CD4-positive, alpha-beta T cell treated with Interleukin-4 for 4 hours (primary cell): ENCODE measurements at regions not wholly inside any gene's neighbourhood (a gene's known extent, or its start where the extent isn't known, plus 50 kb on each side); places are given as distances from the start of the nearest gene placed in this dataset.
"Not testable (repeated sequence)": the region's sequence is repeated elsewhere in the genome, so short reads cannot be mapped to it uniquely, and the experiment has no call there.

Experiments used
- DNase-seq: peaks from one replicate; pipeline ENCODE4 v3.0.0-alpha.2; 2020

- no peak for DNase-seq
Measured at GRCh38 chr3:187536185-187536584, 134.0 kb downstream of the SST start.

GRCh38 chr3:187533797-187534196 lies 136.4 kb downstream of the SST start:
- DNase-seq, result no peak

- DNase-seq, result no peak
Measured at GRCh38 chr3:187531831-187532230, 138.4 kb downstream of the SST start.

- DNase-seq, result no peak
Measured at GRCh38 chr3:187522890-187523289, 147.3 kb downstream of the SST start.

GRCh38 chr3:187522293-187522692 lies 147.9 kb downstream of the SST start:
- DNase-seq, result no peak

- no peak for DNase-seq
Measured at GRCh38 chr3:187521546-187521945, 148.6 kb downstream of the SST start.

GRCh38 chr3:187520027-187520945 lies 149.9 kb downstream of the SST start:
- no peak for DNase-seq

- DNase-seq, result no peak
Measured at GRCh38 chr3:187519428-187519890, 150.7 kb downstream of the SST start.

GRCh38 chr3:187518616-187519015 lies 150.4 kb downstream of the RTP4 start:
- DNase-seq, result no peak

GRCh38 chr3:187518207-187518606 lies 150.0 kb downstream of the RTP4 start:
- DNase-seq, result no peak

- no peak for DNase-seq
Measured at GRCh38 chr3:187516446-187517185, 148.4 kb downstream of the RTP4 start.

- DNase-seq, result no peak
Measured at GRCh38 chr3:187507905-187508304, 139.7 kb downstream of the RTP4 start.

- no peak for DNase-seq
Measured at GRCh38 chr3:187507266-187507665, 139.1 kb downstream of the RTP4 start.

- no peak for DNase-seq
Measured at GRCh38 chr3:187504435-187504834, 136.2 kb downstream of the RTP4 start.

- DNase-seq, result no peak
Measured at GRCh38 chr3:187498211-187498724, 130.1 kb downstream of the RTP4 start.

GRCh38 chr3:187497052-187497451 lies 128.9 kb downstream of the RTP4 start:
- no peak for DNase-seq

- not testable (repeated sequence) for DNase-seq
Measured at GRCh38 chr3:187494056-187494455, 125.9 kb downstream of the RTP4 start.

- no peak for DNase-seq
Measured at GRCh38 chr3:187491371-187491770, 123.2 kb downstream of the RTP4 start.

GRCh38 chr3:187490366-187490765 lies 122.2 kb downstream of the RTP4 start:
- DNase-seq, result no peak

- DNase-seq, result no peak
Measured at GRCh38 chr3:187484547-187485295, 116.5 kb downstream of the RTP4 start.

GRCh38 chr3:187481426-187481825 lies 113.2 kb downstream of the RTP4 start:
- no peak for DNase-seq

- not testable (repeated sequence) for DNase-seq
Measured at GRCh38 chr3:187475613-187476012, 107.4 kb downstream of the RTP4 start.
